Endothelial cell of umbilical vein (primary cell): ENCODE measurements at regions not wholly inside any gene's neighbourhood (a gene's known extent, or its start where the extent isn't known, plus 50 kb on each side); places are given as distances from the start of the nearest gene placed in this dataset.

Experiments used
- BruUV-seq: library from RNA; stranded (reverse); fragments of 400-500 nt; replicated peaks from 2 replicates; lab custom pipeline; 2021; lab: Mats Ljungman, UMichigan
- CTCF ChIA-PET: fragments of 300-600, 350-600 bp; sonication (Branson Sonifier 250); formaldehyde crosslinking; loops from one replicate; lab custom pipeline; 2021; ENCODE audit warnings: antibody characterized with exemption, inconsistent platforms; lab: Charles Lee
- POLR2A ChIA-PET: fragments of 300-600, 350-600 bp; sonication (Branson Sonifier 250); formaldehyde crosslinking; loops from one replicate; lab custom pipeline; 2021; ENCODE audit warnings: antibody characterized with exemption, inconsistent platforms; lab: Charles Lee
- DNase-seq: peaks from one replicate; pipeline ENCODE4 v3.0.0-alpha.2; 2011; ENCODE audit warnings: low read depth, low spot score
- FAIRE-seq: peaks from 2 replicates; lab custom pipeline; 2011; peaks lifted over from hg19 to GRCh38; lab: Jason Lieb, UNC
- H2AFZ ChIP-seq: 2 replicates; pipeline ENCODE4 v1.6.0; 2012; ENCODE audit warnings: low read depth, low read length, control low read depth, inconsistent platforms
- H3K27ac ChIP-seq: 2 replicates; pipeline ENCODE4 v1.5.1; 2011; ENCODE audit warnings: low read depth, mild to moderate bottlenecking, control low read depth, low read length, moderate library complexity; ENCODE audit not compliant: insufficient read depth
- H3K27me3 ChIP-seq, 2 experiments: 2 replicates each; pipeline versions ENCODE4 v1.6.0 to v1.6.1; 2011; ENCODE audit warnings: low read length in 2 of 2, mixed read lengths in 1 of 2; ENCODE audit not compliant: control insufficient read depth in 2 of 2, insufficient read depth in 2 of 2
- H3K36me3 ChIP-seq, 2 experiments: 2 replicates in 1 of 2; 3 replicates in 1 of 2; pipeline ENCODE4 v1.5.1; 2011; ENCODE audit warnings: low read length in 2 of 2, mild to moderate bottlenecking in 1 of 2, moderate library complexity in 1 of 2; ENCODE audit not compliant: control insufficient read depth in 2 of 2, insufficient read depth in 2 of 2; ENCODE audit errors: extremely low read depth in 1 of 2
- H3K4me1 ChIP-seq: 3 replicates; pipeline ENCODE4 v1.5.1; 2011; ENCODE audit warnings: mild to moderate bottlenecking, low read length; ENCODE audit not compliant: control insufficient read depth, insufficient read depth; ENCODE audit errors: extremely low read depth
- H3K4me2 ChIP-seq: 2 replicates; pipeline ENCODE4 v1.6.1; 2011; ENCODE audit warnings: low read length, control low read depth, mixed read lengths; ENCODE audit not compliant: insufficient read depth
- H3K4me3 ChIP-seq, 3 experiments: fragments of 200-600 bp in 1 of 3; sonication (generic), shearing (Covaris generic) in 1 of 3; replicated peaks in 1 of 3; 2 replicates each; pipeline ENCODE4 v1.5.1; 2011 to 2016; ENCODE audit warnings: control low read depth in 3 of 3, low read length in 3 of 3, mild to moderate bottlenecking in 2 of 3, inconsistent platforms in 1 of 3, low read depth in 1 of 3, moderate library complexity in 1 of 3; ENCODE audit not compliant: insufficient read depth in 1 of 3
- H3K79me2 ChIP-seq: 2 replicates; pipeline ENCODE4 v1.6.0; 2012; ENCODE audit warnings: low read length, inconsistent platforms; ENCODE audit not compliant: control insufficient read depth, insufficient read depth
- H3K9ac ChIP-seq: replicated peaks from 2 replicates; pipeline ENCODE3; 2011; ENCODE audit warnings: low read length, control low read depth; ENCODE audit not compliant: insufficient read depth; ENCODE audit errors: extremely low read depth
- H3K9me1 ChIP-seq: replicated peaks from 3 replicates; pipeline ENCODE4 v1.6.0; 2011; ENCODE audit warnings: mild to moderate bottlenecking, low read length; ENCODE audit not compliant: control insufficient read depth, insufficient read depth; ENCODE audit errors: extremely low read depth
- H3K9me3 ChIP-seq: replicated peaks from 2 replicates; pipeline ENCODE4 v1.5.1; 2012; ENCODE audit warnings: low read length, inconsistent platforms; ENCODE audit not compliant: control insufficient read depth, insufficient read depth
- H4K20me1 ChIP-seq: replicated peaks from 2 replicates; pipeline ENCODE3; 2011; ENCODE audit warnings: mild to moderate bottlenecking, low read length; ENCODE audit not compliant: control insufficient read depth, insufficient read depth; ENCODE audit errors: extremely low read depth
- CTCF ChIP-seq, 2 donors: IDR thresholded peaks; 1 replicate in 1 of 2; 2 replicates in 1 of 2; pipeline ENCODE4 v1.5.1; 2011; ENCODE audit warnings: low read length in 2 of 2, mild to moderate bottlenecking in 2 of 2, moderate library complexity in 2 of 2, control low read depth in 1 of 2, inconsistent platforms in 1 of 2, low read depth in 1 of 2; ENCODE audit not compliant: insufficient read depth in 1 of 2; ENCODE audit errors: extremely low read depth in 1 of 2
- EZH2 ChIP-seq: IDR thresholded peaks from 2 replicates; pipeline ENCODE4 v1.6.1; 2012; ENCODE audit warnings: borderline replicate concordance, low read depth, mild to moderate bottlenecking, moderate library complexity, low read length, inconsistent platforms; ENCODE audit not compliant: severe bottlenecking
- FOS ChIP-seq: IDR thresholded peaks from 2 replicates; pipeline ENCODE4 v1.6.1; 2011; ENCODE audit warnings: mild to moderate bottlenecking, low read length, moderate library complexity, borderline replicate concordance; ENCODE audit not compliant: insufficient read depth
- GATA2 ChIP-seq: IDR thresholded peaks from 2 replicates; pipeline ENCODE4 v1.7.0; 2011; ENCODE audit warnings: low read depth, mild to moderate bottlenecking, moderate library complexity, mixed read lengths, low read length; ENCODE audit not compliant: insufficient read length, insufficient read depth
- JUN ChIP-seq: IDR thresholded peaks from 2 replicates; pipeline ENCODE4 v1.6.1; 2011; ENCODE audit warnings: borderline replicate concordance, low read depth; ENCODE audit not compliant: insufficient read length, insufficient read depth
- MAX ChIP-seq: IDR thresholded peaks from 2 replicates; pipeline ENCODE4 v1.6.1; 2011; ENCODE audit not compliant: insufficient read depth, insufficient read length
- MYC ChIP-seq: IDR thresholded peaks from one replicate; pipeline ENCODE4 v1.6.1; 2011; ENCODE audit warnings: mild to moderate bottlenecking, low read depth, low read length
- POLR2A ChIP-seq: IDR thresholded peaks from 2 replicates; pipeline ENCODE4 v1.6.1; 2012; ENCODE audit warnings: low read depth, mild to moderate bottlenecking, control low read depth, low read length
- POLR2AphosphoS5 ChIP-seq: IDR thresholded peaks from 2 replicates; pipeline ENCODE4 v1.6.1; 2012; ENCODE audit warnings: low read depth, mild to moderate bottlenecking, control low read depth, low read length, moderate library complexity; ENCODE audit not compliant: insufficient read depth
- dilution Hi-C: fragments of 300-500 bp; cut with MboI; formaldehyde crosslinking; loops from one replicate; pipeline ENCODE4 v1.15.0; 2019; ENCODE audit warnings: low sequenced_read_pairs; ENCODE audit not compliant: extremely low pct_ligation_motif_present
- intact Hi-C: fragments of 100-400 bp; cut with micrococcal nuclease; formaldehyde crosslinking; loops from one replicate; pipeline ENCODE4 v1.10.0; 2022

DNA sequence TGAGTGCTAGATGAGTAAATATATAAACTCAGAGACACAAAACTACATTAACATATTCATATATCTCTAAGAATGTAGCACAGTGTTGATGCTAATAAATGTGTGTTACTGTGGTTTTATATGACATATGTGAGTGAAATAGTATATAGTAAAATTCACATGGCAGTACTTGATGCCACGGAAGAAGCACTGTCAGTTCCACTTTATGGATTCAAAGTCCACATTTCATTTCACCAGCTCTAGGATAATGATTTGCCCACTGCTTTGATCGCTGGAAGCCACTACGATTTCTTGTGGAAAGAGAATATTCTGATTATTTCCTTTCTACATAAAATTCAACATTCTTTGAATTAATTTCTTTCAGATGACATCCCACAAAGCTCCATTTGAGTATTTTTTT lies 181.2 kb downstream of the GBA3 start:
- Histone ChIP-seq H3K9me3 (peaks cover 2% of the 10 kb centered on the region), H4K20me1 (no peaks in the 10 kb centered on the region), H3K79me2 (no peaks in the 10 kb centered on the region), H3K4me2 (no peak overlapping the region), H2AFZ (no peak overlapping the region), H3K9me1 (no peaks in the 10 kb centered on the region), H3K4me3 (no peak overlapping the region), H3K9ac (no peak overlapping the region), H3K27ac (no peak overlapping the region), H3K4me1 (no peaks in the 10 kb centered on the region), H3K27me3 (no peaks in the 10 kb centered on the region), H3K36me3 (no peaks in the 10 kb centered on the region)
- CTCF ChIA-PET = no interaction called here
- no TSS peak for BruUV-seq
- POLR2A ChIA-PET = no interaction called here
- no peak for TF ChIP-seq EZH2
- no peak for TF ChIP-seq JUN
- no peak for TF ChIP-seq POLR2AphosphoS5
- no peak for TF ChIP-seq POLR2A
- TF ChIP-seq MAX = no peak
- no peak for TF ChIP-seq GATA2
- no peak for TF ChIP-seq MYC
- no peak for TF ChIP-seq CTCF (IDR thresholded peaks at IDR 0.05; ENCODE audit: extremely low read depth in 1 of 2, insufficient read depth in 1 of 2, low read depth in 1 of 2, low read length in 2 of 2)
- TF ChIP-seq FOS = no peak
- dilution Hi-C loops (no loop called here), intact Hi-C loops (no loop called here)
- DNase-seq = no peak
- FAIRE-seq = no peak
